ENCODE measurements at regions not wholly inside any gene's neighbourhood (a gene's known extent, or its start where the extent isn't known, plus 50 kb on each side); places are given as distances from the start of the nearest gene placed in this dataset.

DNA sequence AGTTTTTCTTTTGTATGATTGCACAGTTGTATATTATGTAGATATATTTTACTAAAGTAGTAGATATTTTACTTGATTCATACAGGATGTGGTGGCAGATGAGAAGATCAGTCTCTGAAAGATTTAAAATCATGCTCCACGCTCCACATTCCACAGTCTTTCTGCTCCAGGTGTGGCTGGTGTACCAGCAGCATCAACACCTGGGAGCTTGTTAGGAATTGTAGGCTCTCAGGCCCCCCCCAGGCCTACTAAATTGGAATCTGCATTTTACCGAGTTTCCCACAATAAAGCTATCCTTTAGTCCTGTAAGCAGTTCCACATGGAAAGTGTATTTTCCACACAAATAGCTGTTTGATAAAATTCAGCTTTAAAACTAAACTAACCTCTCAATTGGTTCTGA, 537.4 kb downstream of the BCKDHB start:
- RAD21 ChIA-PET (ENCODE audit: unreplicated experiment), result interaction anchor here (1.1 kb wide), 1 partner anchor 11 kb away, joined by 3 read pairs; no protein-coding TSS in a partner anchor
- no peak overlapping the region for H3K27ac ChIP-seq (ENCODE audit: control insufficient read depth, insufficient read depth)
- POLR2A ChIA-PET, result no interaction called here
- no peaks in the 10 kb centered on the region for H3K27me3 ChIP-seq (replicated peaks in 1 of 2; ENCODE audit: control insufficient read depth in 2 of 2, insufficient read depth in 2 of 2, low read length in 1 of 2)
- no peak overlapping the region for H3K9ac ChIP-seq (ENCODE audit: control insufficient read depth, insufficient read depth, low read length)
- no peaks in the 10 kb centered on the region for H3K9me3 ChIP-seq (replicated peaks; ENCODE audit: control insufficient read depth, insufficient read depth, low read length)
- SMC1A ChIA-PET (ENCODE audit: uncharacterized antibody, unreplicated experiment), result no interaction called here
- no peak overlapping the region for H3K4me2 ChIP-seq (ENCODE audit: control insufficient read depth, insufficient read depth)
- FAIRE-seq (no peak), ATAC-seq (no peak), DNase-seq (ENCODE audit: low read depth, low spot score) (no peak)
- intact Hi-C loops (cut with micrococcal nuclease; ENCODE audit: unreplicated experiment) (no loop called here), in situ Hi-C loops (cut with MboI) (no loop called here)
- H3K4me3 ChIP-seq, result no peak overlapping the region
- H3K36me3 ChIP-seq (ENCODE audit: control insufficient read depth in 2 of 2, insufficient read depth in 2 of 2, low read length in 1 of 2), result no peaks in the 10 kb centered on the region
- TF ChIP-seq NFIC (IDR thresholded peaks at IDR 0.05; ENCODE audit: low read depth, low read length), result no peak
- no peak for TF ChIP-seq HDAC2 (IDR thresholded peaks at IDR 0.05)
- TF ChIP-seq SUPT20H (IDR thresholded peaks at IDR 0.05; ENCODE audit: borderline replicate concordance, control insufficient read depth, low read depth, low read length), result no peak
- no peak for TF ChIP-seq ZSCAN29 (IDR thresholded peaks at IDR 0.05)
- TF ChIP-seq DPF2 (IDR thresholded peaks at IDR 0.05), result no peak
- no peak overlapping the region for H2AFZ ChIP-seq (ENCODE audit: control insufficient read depth, low read depth, low read length)
- no TSS peak for BruUV-seq (replicated peaks)
- WGBS (ENCODE audit: insufficient coverage, insufficient replicate concordance, low lambda C conversion rate, missing lambda C conversion rate), result 0% methylated on average over 2 of the region's 2 CpGs
- CTCF ChIA-PET, result interaction anchor here (1.0 kb wide), 1 partner anchor 16 kb away, joined by 3 read pairs; no protein-coding TSS in a partner anchor
- no peaks in the 10 kb centered on the region for H3K4me1 ChIP-seq (ENCODE audit: control insufficient read depth, insufficient read depth, low read length)
- H3K79me2 ChIP-seq (ENCODE audit: control insufficient read depth, insufficient read depth, low read length), result no peaks in the 10 kb centered on the region
- no peaks in the 10 kb centered on the region for H4K20me1 ChIP-seq (ENCODE audit: control insufficient read depth, insufficient read depth)

DNA sequence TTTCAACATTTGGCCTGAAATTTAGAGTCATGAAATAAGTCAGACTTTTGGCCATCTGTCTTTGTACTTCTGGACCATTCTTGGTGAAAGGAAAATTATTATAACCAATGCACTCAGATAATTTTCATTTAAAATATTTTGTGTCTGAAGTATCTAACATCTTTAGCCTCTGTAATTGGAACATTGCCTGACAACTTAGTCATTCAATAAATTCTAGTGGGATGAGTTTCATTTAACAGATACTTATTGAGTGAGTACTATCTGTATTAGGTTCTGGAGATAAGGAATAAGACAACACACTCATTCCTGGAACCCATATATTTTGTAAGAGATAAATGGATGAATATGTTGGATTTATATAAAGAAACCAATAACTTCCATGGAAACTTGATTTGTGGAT, 536.0 kb downstream of the BCKDHB start:
- no peaks in the 10 kb centered on the region for H3K36me3 ChIP-seq (ENCODE audit: control insufficient read depth in 2 of 2, insufficient read depth in 2 of 2, low read length in 1 of 2)
- no peak overlapping the region for H3K9ac ChIP-seq (ENCODE audit: control insufficient read depth, insufficient read depth, low read length)
- in situ Hi-C loops (cut with MboI) (no loop called here), intact Hi-C loops (cut with micrococcal nuclease; ENCODE audit: unreplicated experiment) (no loop called here)
- SMC1A ChIA-PET (ENCODE audit: uncharacterized antibody, unreplicated experiment), result no interaction called here
- POLR2A ChIA-PET, result no interaction called here
- no peaks in the 10 kb centered on the region for H3K79me2 ChIP-seq (ENCODE audit: control insufficient read depth, insufficient read depth, low read length)
- no peaks in the 10 kb centered on the region for H3K9me3 ChIP-seq (replicated peaks; ENCODE audit: control insufficient read depth, insufficient read depth, low read length)
- no peak overlapping the region for H3K27ac ChIP-seq (ENCODE audit: control insufficient read depth, insufficient read depth)
- no peak for FAIRE-seq
- H3K4me3 ChIP-seq, result no peak overlapping the region
- no peak overlapping the region for H2AFZ ChIP-seq (ENCODE audit: control insufficient read depth, low read depth, low read length)
- no TSS peak for BruUV-seq (replicated peaks)
- CTCF ChIA-PET, result no interaction called here
- H3K4me2 ChIP-seq (ENCODE audit: control insufficient read depth, insufficient read depth), result no peak overlapping the region
- H3K27me3 ChIP-seq (replicated peaks in 1 of 2; ENCODE audit: control insufficient read depth in 2 of 2, insufficient read depth in 2 of 2, low read length in 1 of 2), result no peaks in the 10 kb centered on the region
- DNase-seq (ENCODE audit: low read depth, low spot score), result no peak
- H3K4me1 ChIP-seq (ENCODE audit: control insufficient read depth, insufficient read depth, low read length), result no peaks in the 10 kb centered on the region
- no peak for ATAC-seq
- no peaks in the 10 kb centered on the region for H4K20me1 ChIP-seq (ENCODE audit: control insufficient read depth, insufficient read depth)
- RAD21 ChIA-PET (ENCODE audit: unreplicated experiment), result no interaction called here
- TF ChIP-seq ZNF24 (IDR thresholded peaks at IDR 0.05) (no peak), YBX1 (IDR thresholded peaks at IDR 0.05) (no peak), IKZF2 (IDR thresholded peaks at IDR 0.05) (no peak), ZNF384 (IDR thresholded peaks at IDR 0.05; ENCODE audit: borderline replicate concordance, low read depth, low read length) (no peak), CBX5 (IDR thresholded peaks at IDR 0.05; ENCODE audit: low read depth) (no peak), RBBP5 (conservative IDR thresholded peaks at IDR 0.05) (no peak), NR2F1 (conservative IDR thresholded peaks at IDR 0.05) (no peak), POLR2AphosphoS2 (IDR thresholded peaks at IDR 0.05; ENCODE audit: low read depth, low read length) (no peak), FOXK2 (IDR thresholded peaks at IDR 0.05) (no peak), KDM1A (IDR thresholded peaks at IDR 0.05; ENCODE audit: borderline replicate concordance) (no peak), BCL11A (IDR thresholded peaks at IDR 0.05; ENCODE audit: low read depth, low read length) (no peak), IKZF1 (conservative IDR thresholded peaks at IDR 0.05) (no peak), TCF7 (IDR thresholded peaks at IDR 0.05; ENCODE audit: borderline replicate concordance) (no peak), IRF5 (IDR thresholded peaks at IDR 0.05; ENCODE audit: borderline replicate concordance) (no peak)
- TF ChIP-seq, protein P1, sequence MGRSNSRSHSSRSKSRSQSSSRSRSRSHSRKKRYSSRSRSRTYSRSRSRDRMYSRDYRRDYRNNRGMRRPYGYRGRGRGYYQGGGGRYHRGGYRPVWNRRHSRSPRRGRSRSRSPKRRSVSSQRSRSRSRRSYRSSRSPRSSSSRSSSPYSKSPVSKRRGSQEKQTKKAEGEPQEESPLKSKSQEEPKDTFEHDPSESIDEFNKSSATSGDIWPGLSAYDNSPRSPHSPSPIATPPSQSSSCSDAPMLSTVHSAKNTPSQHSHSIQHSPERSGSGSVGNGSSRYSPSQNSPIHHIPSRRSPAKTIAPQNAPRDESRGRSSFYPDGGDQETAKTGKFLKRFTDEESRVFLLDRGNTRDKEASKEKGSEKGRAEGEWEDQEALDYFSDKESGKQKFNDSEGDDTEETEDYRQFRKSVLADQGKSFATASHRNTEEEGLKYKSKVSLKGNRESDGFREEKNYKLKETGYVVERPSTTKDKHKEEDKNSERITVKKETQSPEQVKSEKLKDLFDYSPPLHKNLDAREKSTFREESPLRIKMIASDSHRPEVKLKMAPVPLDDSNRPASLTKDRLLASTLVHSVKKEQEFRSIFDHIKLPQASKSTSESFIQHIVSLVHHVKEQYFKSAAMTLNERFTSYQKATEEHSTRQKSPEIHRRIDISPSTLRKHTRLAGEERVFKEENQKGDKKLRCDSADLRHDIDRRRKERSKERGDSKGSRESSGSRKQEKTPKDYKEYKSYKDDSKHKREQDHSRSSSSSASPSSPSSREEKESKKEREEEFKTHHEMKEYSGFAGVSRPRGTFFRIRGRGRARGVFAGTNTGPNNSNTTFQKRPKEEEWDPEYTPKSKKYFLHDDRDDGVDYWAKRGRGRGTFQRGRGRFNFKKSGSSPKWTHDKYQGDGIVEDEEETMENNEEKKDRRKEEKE (IDR thresholded peaks at IDR 0.05), result no peak
